Brain microvascular endothelial cell (primary cell): ENCODE measurements at regions not wholly inside any gene's neighbourhood (a gene's known extent, or its start where the extent isn't known, plus 50 kb on each side); places are given as distances from the start of the nearest gene placed in this dataset.

ENCODE experiments used
- DNase-seq: peaks from one replicate; pipeline ENCODE4 v3.0.0-alpha.2; 2020
- H3K27ac ChIP-seq: fragments of 250-450 bp; sonication (Bioruptor Pico); 2 replicates; pipeline ENCODE4 v1.5.1; 2020; ENCODE audit warnings: mild to moderate bottlenecking, moderate library complexity
- H3K27me3 ChIP-seq: fragments of 250-450 bp; sonication (Bioruptor Pico); replicated peaks from 2 replicates; pipeline ENCODE4 v1.5.1; 2020; ENCODE audit warnings: mild to moderate bottlenecking
- H3K36me3 ChIP-seq: fragments of 250-450 bp; sonication (Bioruptor Pico); replicated peaks from 2 replicates; pipeline ENCODE4 v1.5.1; 2020; ENCODE audit warnings: mild to moderate bottlenecking
- H3K4me3 ChIP-seq: 2 replicates; pipeline ENCODE4 v1.5.1; 2011; ENCODE audit warnings: low read depth, mild to moderate bottlenecking, control low read depth, low read length, moderate library complexity
- in situ Hi-C: cut with HindIII; loops from 2 replicates; pipeline ENCODE4 v1.10.0; 2017; ENCODE audit warnings: low sequenced_read_pairs, low pct_ligation_motif_present
- TF ChIP-seq, protein P1 (sequence below): IDR thresholded peaks from 2 replicates; pipeline ENCODE4 v1.5.1; 2011; ENCODE audit warnings: low read depth, mild to moderate bottlenecking, moderate library complexity, low read length, control low read depth, inconsistent platforms; ENCODE audit errors: missing control alignments

DNA sequence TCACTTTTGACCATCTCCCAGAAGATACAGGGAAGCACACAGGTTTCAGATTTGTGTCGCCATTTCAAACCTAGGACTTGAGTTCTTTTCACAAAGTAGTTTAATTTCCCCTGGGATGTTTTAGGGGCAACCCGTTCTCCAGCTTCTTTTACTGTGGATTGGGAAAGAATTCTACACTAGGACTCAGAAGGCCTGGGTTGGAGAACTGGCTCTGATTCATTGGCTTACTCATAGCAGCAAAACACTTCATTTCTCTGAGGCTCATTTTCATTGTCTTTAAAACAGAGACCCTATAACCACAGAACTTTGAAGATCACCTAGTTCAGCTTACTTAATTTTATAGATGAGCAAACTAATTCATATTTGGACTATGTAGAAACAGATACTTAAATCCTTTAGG is 175.9 kb upstream of the SALL1 start:
- H3K27me3 ChIP-seq, result no peaks in the 10 kb centered on the region
- H3K36me3 ChIP-seq, result no peaks in the 10 kb centered on the region
- H3K27ac ChIP-seq, result no peak overlapping the region
- TF ChIP-seq, protein P1, sequence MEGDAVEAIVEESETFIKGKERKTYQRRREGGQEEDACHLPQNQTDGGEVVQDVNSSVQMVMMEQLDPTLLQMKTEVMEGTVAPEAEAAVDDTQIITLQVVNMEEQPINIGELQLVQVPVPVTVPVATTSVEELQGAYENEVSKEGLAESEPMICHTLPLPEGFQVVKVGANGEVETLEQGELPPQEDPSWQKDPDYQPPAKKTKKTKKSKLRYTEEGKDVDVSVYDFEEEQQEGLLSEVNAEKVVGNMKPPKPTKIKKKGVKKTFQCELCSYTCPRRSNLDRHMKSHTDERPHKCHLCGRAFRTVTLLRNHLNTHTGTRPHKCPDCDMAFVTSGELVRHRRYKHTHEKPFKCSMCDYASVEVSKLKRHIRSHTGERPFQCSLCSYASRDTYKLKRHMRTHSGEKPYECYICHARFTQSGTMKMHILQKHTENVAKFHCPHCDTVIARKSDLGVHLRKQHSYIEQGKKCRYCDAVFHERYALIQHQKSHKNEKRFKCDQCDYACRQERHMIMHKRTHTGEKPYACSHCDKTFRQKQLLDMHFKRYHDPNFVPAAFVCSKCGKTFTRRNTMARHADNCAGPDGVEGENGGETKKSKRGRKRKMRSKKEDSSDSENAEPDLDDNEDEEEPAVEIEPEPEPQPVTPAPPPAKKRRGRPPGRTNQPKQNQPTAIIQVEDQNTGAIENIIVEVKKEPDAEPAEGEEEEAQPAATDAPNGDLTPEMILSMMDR, result no peak
- in situ Hi-C loops, result no loop called here
- peak; percentile 20 for DNase-seq
- no peak overlapping the region for H3K4me3 ChIP-seq

DNA sequence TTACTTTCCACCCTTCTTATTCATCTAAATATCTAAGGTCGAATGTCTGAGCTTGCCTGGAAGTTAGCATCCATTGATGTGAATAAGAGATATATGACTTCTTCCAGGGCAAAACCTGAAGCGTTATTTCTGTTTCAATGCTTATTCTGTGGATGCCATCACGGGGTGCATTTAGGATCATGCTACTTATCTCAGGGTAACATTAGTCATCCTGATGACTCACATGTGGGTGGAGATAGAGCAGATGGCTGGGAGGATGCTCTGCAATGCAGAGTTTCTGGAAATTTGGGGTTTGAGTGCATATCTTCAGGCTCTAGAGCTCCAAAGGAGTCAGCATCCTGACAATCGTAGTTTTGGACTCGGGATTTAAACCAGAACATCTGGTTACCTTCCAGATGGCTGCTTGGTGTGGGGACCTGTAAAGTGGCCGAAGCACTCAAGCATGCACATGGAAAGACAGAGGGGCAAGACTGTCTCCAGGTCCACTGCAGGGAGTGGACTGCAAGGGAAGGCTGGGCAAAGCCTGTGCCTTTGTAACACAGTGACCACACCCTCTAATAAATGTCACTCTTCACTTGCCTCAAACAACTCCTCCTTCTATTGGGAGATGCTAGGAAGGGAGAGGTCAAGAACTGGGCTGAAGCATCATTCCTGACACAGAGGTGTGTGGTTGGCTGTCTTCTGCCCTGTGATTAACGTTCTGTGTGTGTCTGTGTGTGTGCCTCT is 175.2 kb upstream of the SALL1 start:
- Histone ChIP-seq H3K36me3 (no peaks in the 10 kb centered on the region), H3K4me3 (no peak overlapping the region), H3K27me3 (no peaks in the 10 kb centered on the region), H3K27ac (no peak overlapping the region)
- in situ Hi-C loops, result no loop called here
- peak; percentile 74 for DNase-seq
- TF ChIP-seq, protein P1, result no peak

DNA sequence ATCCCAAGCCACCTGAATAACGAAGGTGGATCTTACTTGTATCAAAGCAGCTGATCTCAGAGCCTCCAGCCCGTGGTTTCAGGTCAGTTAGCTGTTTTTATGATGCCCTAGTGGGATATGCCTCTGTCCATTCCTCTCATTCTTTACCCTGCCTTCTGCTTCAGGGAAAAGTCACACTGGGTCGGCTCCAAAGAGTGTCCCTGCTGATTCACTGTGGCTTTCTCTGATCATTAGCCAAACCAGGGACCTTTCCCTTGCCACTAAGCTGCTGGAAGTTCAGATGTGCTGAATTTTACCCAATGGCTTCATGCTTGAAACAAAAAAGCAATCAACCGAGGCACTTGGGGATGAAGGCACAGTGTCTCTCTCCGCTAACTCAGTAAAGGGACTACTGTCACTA is 170.2 kb upstream of the SALL1 start:
- in situ Hi-C loops, result no loop called here
- TF ChIP-seq, protein P1, result no peak
- DNase-seq, result no peak
- Histone ChIP-seq H3K27ac (no peak overlapping the region), H3K4me3 (no peak overlapping the region), H3K27me3 (no peaks in the 10 kb centered on the region), H3K36me3 (no peaks in the 10 kb centered on the region)

DNA sequence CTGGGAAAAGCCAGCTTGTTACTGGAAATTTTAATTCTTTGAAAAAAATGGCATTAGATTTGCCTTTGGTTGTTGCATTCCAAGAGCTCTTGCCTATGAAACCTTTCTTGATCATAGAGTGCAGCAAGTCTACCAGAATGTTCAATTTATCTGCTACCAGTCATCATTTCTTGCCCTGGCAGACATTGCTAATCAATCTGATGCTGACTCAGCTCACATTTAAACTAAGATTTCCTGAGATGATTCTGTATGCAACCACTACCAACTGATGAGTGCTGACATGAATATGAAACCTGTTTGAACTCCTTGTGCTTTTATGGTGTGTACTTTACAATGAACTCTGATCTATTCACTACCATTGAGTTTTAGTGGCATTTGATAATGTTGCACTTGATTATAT is 166.5 kb upstream of the SALL1 start:
- in situ Hi-C loops, result no loop called here
- TF ChIP-seq, protein P1, result no peak
- DNase-seq, result no peak
- Histone ChIP-seq H3K36me3 (no peaks in the 10 kb centered on the region), H3K27me3 (no peaks in the 10 kb centered on the region), H3K27ac (no peak overlapping the region), H3K4me3 (no peak overlapping the region)

DNA sequence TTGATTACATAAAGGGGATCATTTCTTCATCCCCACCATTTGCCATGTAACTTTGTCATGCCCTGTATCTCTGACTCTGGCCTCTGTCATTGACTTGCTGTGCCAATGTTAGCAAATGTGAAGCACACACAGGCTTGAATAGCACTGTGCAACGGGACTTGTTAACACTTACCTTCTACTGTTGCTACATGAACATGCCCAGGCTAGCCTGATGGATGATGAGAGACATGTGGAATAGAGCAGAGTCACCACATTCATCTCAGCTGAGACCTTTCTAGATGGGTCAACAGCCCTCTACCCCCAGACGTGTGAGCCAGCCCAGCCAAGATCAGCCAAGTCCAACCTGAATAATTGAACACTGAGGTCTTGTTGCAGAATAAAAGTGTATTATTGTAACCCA is 162.1 kb upstream of the SALL1 start:
- in situ Hi-C loops, result no loop called here
- Histone ChIP-seq H3K27ac (no peak overlapping the region), H3K4me3 (no peak overlapping the region), H3K36me3 (no peaks in the 10 kb centered on the region), H3K27me3 (no peaks in the 10 kb centered on the region)
- TF ChIP-seq, protein P1, result no peak
- no peak for DNase-seq
